ENCODE measurements at regions not wholly inside any gene's neighbourhood (a gene's known extent, or its start where the extent isn't known, plus 50 kb on each side); places are given as distances from the start of the nearest gene placed in this dataset.

DNA sequence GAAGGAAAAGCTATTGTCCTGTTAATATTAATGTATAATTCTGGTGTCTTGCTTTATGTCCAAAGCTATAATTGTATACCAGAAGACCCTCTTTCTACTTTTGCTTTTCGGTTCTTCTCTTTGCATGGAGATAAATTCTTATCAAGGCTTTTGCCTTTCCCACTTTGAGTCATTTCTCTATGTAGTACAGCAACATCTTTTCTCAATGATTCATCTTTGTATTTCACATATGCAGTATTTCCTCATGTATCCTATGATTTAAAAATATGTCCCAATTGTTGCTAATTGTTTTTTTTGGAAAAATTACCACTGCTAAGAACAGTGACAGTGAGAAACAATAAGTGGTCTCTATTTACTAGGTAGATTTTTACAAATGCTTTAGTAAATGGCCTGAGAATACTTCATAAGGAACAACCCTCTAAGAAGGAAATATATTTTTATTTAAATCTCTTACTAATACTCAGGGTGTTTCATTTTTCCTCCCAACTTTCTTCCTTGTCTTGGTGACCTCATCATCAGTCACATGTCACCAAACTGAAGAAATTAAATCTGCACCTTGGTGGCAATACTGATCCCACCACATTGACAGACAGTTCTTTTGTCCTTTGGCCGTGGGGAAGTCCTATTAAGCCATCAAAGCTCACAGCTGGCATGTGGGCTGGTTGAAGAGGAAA, 290.6 kb downstream of the SATB1 start:
- Histone ChIP-seq H3K36me3 (ENCODE audit: control insufficient read depth in 1 of 2, insufficient read depth in 2 of 2, low read length in 2 of 2) (no peaks in the 10 kb centered on the region), H3K4me1 (ENCODE audit: control insufficient read depth in 1 of 2, insufficient read depth in 2 of 2, low read length in 2 of 2) (no peaks in the 10 kb centered on the region), H3K9me3 (ENCODE audit: control insufficient read depth in 1 of 2, low read length in 2 of 2) (no peaks in the 10 kb centered on the region), H3K9ac (ENCODE audit: low read depth in 1 of 2, low read length in 2 of 2) (no peak overlapping the region), H3K27ac (ENCODE audit: low read depth, low read length) (no peak overlapping the region), H3K27me3 (ENCODE audit: control insufficient read depth in 1 of 2, insufficient read depth in 2 of 2, low read length in 2 of 2) (no peaks in the 10 kb centered on the region), H3K4me3 (ENCODE audit: low read depth in 1 of 2, low read length in 2 of 2) (no peak overlapping the region)

DNA sequence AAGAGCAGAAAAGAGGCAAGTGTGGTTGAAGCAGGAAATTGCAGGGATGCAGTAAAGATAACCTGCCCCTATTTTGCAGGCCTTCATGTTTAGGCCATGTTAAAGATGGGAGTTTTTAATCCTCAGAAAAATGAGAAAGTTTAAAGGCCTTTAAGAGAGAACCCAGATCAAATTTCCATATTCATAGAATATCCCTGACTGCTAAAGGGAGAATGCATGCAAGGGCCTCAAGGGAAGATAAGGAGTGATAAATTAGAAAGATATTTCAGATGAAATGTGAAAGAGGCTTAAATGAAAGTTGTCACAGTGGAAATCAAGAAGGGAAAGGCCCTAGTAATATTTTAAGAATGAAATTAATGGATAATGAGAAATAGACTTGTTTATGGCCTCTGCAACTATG, 292.1 kb downstream of the SATB1 start:
- Histone ChIP-seq H3K27ac (ENCODE audit: low read depth, low read length) (no peak overlapping the region), H3K9ac (ENCODE audit: low read depth in 1 of 2, low read length in 2 of 2) (no peak overlapping the region), H3K4me1 (ENCODE audit: control insufficient read depth in 1 of 2, insufficient read depth in 2 of 2, low read length in 2 of 2) (no peaks in the 10 kb centered on the region), H3K4me3 (ENCODE audit: low read depth in 1 of 2, low read length in 2 of 2) (no peak overlapping the region), H3K36me3 (ENCODE audit: control insufficient read depth in 1 of 2, insufficient read depth in 2 of 2, low read length in 2 of 2) (no peaks in the 10 kb centered on the region), H3K27me3 (ENCODE audit: control insufficient read depth in 1 of 2, insufficient read depth in 2 of 2, low read length in 2 of 2) (no peaks in the 10 kb centered on the region), H3K9me3 (ENCODE audit: control insufficient read depth in 1 of 2, low read length in 2 of 2) (no peaks in the 10 kb centered on the region)

DNA sequence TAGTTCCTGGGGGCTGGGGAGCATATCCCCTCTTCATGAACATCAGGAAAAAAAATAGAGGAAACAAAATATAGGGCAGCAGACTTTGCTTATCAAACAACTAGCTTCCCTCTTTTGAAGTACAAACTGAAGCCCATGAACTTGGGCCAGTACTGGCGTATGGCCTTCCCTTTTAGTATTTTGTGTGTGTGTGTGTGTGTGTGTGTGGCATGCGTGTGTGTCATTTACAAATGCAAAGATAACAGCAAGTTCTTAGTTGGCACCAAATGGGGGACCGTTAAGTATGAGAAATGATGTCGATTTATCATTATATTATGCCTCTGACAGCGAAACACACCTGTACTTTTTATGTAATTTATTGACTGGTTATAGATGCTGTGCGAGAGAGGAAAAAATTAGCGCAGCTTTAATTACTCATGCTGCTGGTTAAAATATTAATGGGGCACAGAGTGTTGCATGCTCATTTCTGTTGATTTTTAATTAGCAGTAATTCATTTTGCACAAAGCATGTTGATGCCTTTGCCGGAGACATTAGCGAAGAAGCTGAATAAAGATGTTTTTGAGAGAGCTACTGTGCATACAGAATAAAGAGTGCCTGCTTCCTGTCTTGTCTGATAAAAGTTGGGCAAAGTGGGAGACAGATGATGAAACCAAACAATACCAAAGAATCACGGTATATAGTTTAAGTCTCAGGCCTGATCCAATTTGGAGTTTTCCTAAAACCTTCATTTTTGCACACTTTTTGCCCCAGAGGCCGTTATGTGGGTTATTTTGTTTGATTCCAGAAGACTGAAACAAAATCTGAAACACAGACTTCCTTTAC, 297.1 kb downstream of the SATB1 start:
- Histone ChIP-seq H3K27me3 (ENCODE audit: control insufficient read depth in 1 of 2, insufficient read depth in 2 of 2, low read length in 2 of 2) (no peaks in the 10 kb centered on the region), H3K27ac (ENCODE audit: low read depth, low read length) (no peak overlapping the region), H3K36me3 (ENCODE audit: control insufficient read depth in 1 of 2, insufficient read depth in 2 of 2, low read length in 2 of 2) (no peaks in the 10 kb centered on the region), H3K4me1 (ENCODE audit: control insufficient read depth in 1 of 2, insufficient read depth in 2 of 2, low read length in 2 of 2) (no peaks in the 10 kb centered on the region), H3K9me3 (ENCODE audit: control insufficient read depth in 1 of 2, low read length in 2 of 2) (no peaks in the 10 kb centered on the region), H3K4me3 (ENCODE audit: low read depth in 1 of 2, low read length in 2 of 2) (no peak overlapping the region), H3K9ac (ENCODE audit: low read depth in 1 of 2, low read length in 2 of 2) (no peak overlapping the region)

DNA sequence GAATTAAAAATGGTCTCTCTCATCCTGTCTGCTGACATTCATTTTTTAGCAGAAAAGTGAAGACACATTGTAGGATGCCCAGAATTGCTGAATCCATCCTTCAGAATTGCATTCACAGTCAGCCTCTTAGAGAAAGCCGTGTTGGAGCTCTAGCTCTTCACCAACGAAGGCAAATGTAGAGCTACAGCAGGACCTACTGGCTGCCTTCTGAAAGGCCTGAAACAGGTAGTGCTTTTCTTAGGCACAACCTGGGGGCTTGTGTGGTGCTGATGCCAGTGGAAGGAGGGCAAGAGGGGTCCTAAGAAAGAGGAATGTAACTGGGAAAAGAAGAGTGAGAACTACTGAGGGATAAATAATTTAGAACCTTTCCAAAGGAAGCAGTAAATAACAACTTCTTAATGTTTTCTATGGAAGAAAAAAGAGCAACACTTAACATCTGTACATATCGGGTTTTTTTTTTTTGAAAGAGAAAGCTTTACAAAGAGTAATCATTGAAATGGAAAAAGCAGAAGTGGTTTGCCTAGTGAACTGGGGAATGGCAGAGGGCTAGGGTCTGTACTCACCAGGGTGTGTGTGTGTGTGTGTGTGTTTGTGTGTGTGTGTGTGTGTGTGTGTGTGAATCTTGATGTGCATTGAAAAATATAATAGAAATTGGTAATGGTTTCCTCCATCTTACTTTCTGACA, 297.8 kb downstream of the SATB1 start:
- no peak overlapping the region for H3K9ac ChIP-seq (ENCODE audit: low read depth in 1 of 2, low read length in 2 of 2)
- no peaks in the 10 kb centered on the region for H3K9me3 ChIP-seq (ENCODE audit: control insufficient read depth in 1 of 2, low read length in 2 of 2)
- no peak overlapping the region for H3K4me3 ChIP-seq (ENCODE audit: low read depth in 1 of 2, low read length in 2 of 2)
- no peaks in the 10 kb centered on the region for H3K36me3 ChIP-seq (ENCODE audit: control insufficient read depth in 1 of 2, insufficient read depth in 2 of 2, low read length in 2 of 2)
- H3K27me3 ChIP-seq (ENCODE audit: control insufficient read depth in 1 of 2, insufficient read depth in 2 of 2, low read length in 2 of 2) = no peaks in the 10 kb centered on the region
- H3K4me1 ChIP-seq (ENCODE audit: control insufficient read depth in 1 of 2, insufficient read depth in 2 of 2, low read length in 2 of 2) = no peaks in the 10 kb centered on the region
- H3K27ac ChIP-seq (ENCODE audit: low read depth, low read length) = no peak overlapping the region

DNA sequence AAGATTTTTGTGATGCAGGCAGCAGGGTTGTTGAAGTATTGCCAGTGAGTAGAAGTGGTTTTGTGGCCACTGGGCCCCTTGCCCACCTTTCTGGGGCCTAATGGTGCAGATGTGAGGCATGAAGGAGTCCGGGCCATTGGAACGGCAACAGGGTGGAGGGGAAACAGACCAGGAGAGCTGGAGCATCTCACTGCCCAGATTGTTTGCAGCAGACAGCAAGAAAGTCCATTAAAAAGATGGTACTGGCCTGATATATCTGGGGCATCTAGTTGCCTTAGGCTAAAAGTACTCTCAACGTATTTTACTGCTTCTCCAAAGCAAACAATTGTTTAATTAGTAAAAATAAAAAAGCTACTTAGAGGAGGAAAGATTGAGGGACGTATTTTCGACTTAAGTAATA, 298.4 kb downstream of the SATB1 start:
- H3K27me3 ChIP-seq (ENCODE audit: control insufficient read depth in 1 of 2, insufficient read depth in 2 of 2, low read length in 2 of 2) = no peaks in the 10 kb centered on the region
- no peak overlapping the region for H3K4me3 ChIP-seq (ENCODE audit: low read depth in 1 of 2, low read length in 2 of 2)
- no peak overlapping the region for H3K27ac ChIP-seq (ENCODE audit: low read depth, low read length)
- no peaks in the 10 kb centered on the region for H3K36me3 ChIP-seq (ENCODE audit: control insufficient read depth in 1 of 2, insufficient read depth in 2 of 2, low read length in 2 of 2)
- H3K9ac ChIP-seq (ENCODE audit: low read depth in 1 of 2, low read length in 2 of 2) = no peak overlapping the region
- no peaks in the 10 kb centered on the region for H3K4me1 ChIP-seq (ENCODE audit: control insufficient read depth in 1 of 2, insufficient read depth in 2 of 2, low read length in 2 of 2)
- no peaks in the 10 kb centered on the region for H3K9me3 ChIP-seq (ENCODE audit: control insufficient read depth in 1 of 2, low read length in 2 of 2)

DNA sequence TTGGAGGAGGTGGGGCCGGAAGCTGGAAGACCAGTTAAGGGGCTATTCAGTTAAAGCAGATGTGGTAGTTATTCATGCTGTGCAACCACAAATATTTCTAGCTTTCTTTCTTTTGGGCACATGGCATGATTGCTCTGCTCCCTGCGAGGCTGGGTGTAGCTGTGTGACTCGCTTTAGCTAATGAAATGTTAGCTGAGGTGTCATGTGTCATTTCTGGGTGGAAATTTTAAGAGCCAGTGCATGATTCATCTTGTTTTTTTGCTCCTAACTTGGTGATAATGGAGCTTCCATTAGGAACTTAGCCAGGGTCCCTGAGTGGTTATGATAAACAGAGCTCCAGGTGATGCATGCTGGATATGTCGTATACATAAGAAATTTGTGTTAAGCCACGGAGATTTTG, 300.6 kb downstream of the SATB1 start:
- Histone ChIP-seq H3K36me3 (ENCODE audit: control insufficient read depth in 1 of 2, insufficient read depth in 2 of 2, low read length in 2 of 2) (no peaks in the 10 kb centered on the region), H3K9me3 (ENCODE audit: control insufficient read depth in 1 of 2, low read length in 2 of 2) (no peaks in the 10 kb centered on the region), H3K27me3 (ENCODE audit: control insufficient read depth in 1 of 2, insufficient read depth in 2 of 2, low read length in 2 of 2) (no peaks in the 10 kb centered on the region), H3K9ac (ENCODE audit: low read depth in 1 of 2, low read length in 2 of 2) (no peak overlapping the region), H3K4me3 (ENCODE audit: low read depth in 1 of 2, low read length in 2 of 2) (no peak overlapping the region), H3K4me1 (ENCODE audit: control insufficient read depth in 1 of 2, insufficient read depth in 2 of 2, low read length in 2 of 2) (no peaks in the 10 kb centered on the region), H3K27ac (ENCODE audit: low read depth, low read length) (no peak overlapping the region)

DNA sequence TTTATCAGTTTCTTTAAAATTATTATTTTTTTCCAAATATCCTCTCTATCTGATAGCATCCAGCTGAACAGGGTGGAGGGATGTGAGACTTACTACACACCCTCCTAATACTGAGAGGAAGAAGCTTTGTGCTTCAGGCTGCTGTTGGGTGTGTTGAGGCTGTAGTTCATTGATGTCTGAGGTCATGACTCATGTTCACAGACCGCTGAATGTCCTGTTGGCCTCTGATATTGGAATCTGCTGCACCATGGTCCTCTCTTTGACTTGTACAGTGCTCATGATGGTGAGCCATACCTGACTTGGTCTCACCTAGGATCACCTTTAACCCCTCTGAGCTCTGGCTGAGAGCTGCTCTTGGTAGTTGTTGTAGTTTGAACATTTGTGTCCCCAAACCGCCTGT, 302.9 kb downstream of the SATB1 start:
- Histone ChIP-seq H3K9me3 (ENCODE audit: control insufficient read depth in 1 of 2, low read length in 2 of 2) (no peaks in the 10 kb centered on the region), H3K9ac (ENCODE audit: low read depth in 1 of 2, low read length in 2 of 2) (no peak overlapping the region), H3K27me3 (ENCODE audit: control insufficient read depth in 1 of 2, insufficient read depth in 2 of 2, low read length in 2 of 2) (no peaks in the 10 kb centered on the region), H3K27ac (ENCODE audit: low read depth, low read length) (no peak overlapping the region), H3K4me1 (ENCODE audit: control insufficient read depth in 1 of 2, insufficient read depth in 2 of 2, low read length in 2 of 2) (no peaks in the 10 kb centered on the region), H3K36me3 (ENCODE audit: control insufficient read depth in 1 of 2, insufficient read depth in 2 of 2, low read length in 2 of 2) (no peaks in the 10 kb centered on the region), H3K4me3 (ENCODE audit: low read depth in 1 of 2, low read length in 2 of 2) (no peak overlapping the region)

DNA sequence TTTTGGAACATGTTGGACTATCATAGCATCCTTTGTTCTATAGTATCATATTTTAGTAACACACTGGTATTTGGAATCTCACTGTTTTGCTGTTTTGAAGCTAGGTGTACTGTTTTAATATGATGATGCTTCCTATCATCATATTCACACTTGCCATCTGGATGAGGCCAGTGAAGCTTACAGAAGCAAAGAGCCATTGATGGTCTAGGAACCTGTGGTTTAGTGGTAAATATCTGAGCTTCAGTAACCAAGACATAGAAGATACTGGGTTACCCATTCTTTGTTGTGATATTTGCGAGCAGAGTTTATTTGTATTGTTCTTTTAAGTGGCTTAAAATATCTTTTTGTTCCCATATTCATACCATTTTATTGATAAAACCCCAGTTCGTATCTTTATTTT, 304.1 kb downstream of the SATB1 start:
- Histone ChIP-seq H3K4me3 (ENCODE audit: low read depth in 1 of 2, low read length in 2 of 2) (no peak overlapping the region), H3K9me3 (ENCODE audit: control insufficient read depth in 1 of 2, low read length in 2 of 2) (no peaks in the 10 kb centered on the region), H3K27ac (ENCODE audit: low read depth, low read length) (no peak overlapping the region), H3K36me3 (ENCODE audit: control insufficient read depth in 1 of 2, insufficient read depth in 2 of 2, low read length in 2 of 2) (no peaks in the 10 kb centered on the region), H3K9ac (ENCODE audit: low read depth in 1 of 2, low read length in 2 of 2) (no peak overlapping the region), H3K4me1 (ENCODE audit: control insufficient read depth in 1 of 2, insufficient read depth in 2 of 2, low read length in 2 of 2) (no peaks in the 10 kb centered on the region), H3K27me3 (ENCODE audit: control insufficient read depth in 1 of 2, insufficient read depth in 2 of 2, low read length in 2 of 2) (no peaks in the 10 kb centered on the region)

DNA sequence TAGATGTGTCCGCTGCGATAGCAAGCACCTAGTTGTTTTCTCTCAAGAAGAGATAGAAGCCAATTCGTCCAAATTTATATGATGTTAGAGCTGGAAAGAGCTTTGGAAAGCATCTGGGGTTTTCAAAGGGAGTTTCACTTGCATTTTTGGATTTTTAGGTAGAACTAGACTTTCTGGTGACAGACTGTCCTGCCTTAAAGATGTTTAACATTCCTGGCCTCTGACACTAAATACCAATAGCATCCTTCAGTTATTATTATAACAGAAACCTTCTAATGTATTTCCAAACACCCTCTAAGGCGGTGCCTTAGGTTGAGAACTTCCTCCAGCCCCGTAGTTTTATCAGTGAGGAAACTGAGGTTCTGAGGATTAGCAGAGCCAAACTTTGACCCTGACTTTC, 305.3 kb downstream of the SATB1 start:
- Histone ChIP-seq H3K27me3 (ENCODE audit: control insufficient read depth in 1 of 2, insufficient read depth in 2 of 2, low read length in 2 of 2) (no peaks in the 10 kb centered on the region), H3K4me3 (ENCODE audit: low read depth in 1 of 2, low read length in 2 of 2) (no peak overlapping the region), H3K9me3 (ENCODE audit: control insufficient read depth in 1 of 2, low read length in 2 of 2) (no peaks in the 10 kb centered on the region), H3K4me1 (ENCODE audit: control insufficient read depth in 1 of 2, insufficient read depth in 2 of 2, low read length in 2 of 2) (no peaks in the 10 kb centered on the region), H3K27ac (ENCODE audit: low read depth, low read length) (no peak overlapping the region), H3K36me3 (ENCODE audit: control insufficient read depth in 1 of 2, insufficient read depth in 2 of 2, low read length in 2 of 2) (no peaks in the 10 kb centered on the region), H3K9ac (ENCODE audit: low read depth in 1 of 2, low read length in 2 of 2) (no peak overlapping the region)

DNA sequence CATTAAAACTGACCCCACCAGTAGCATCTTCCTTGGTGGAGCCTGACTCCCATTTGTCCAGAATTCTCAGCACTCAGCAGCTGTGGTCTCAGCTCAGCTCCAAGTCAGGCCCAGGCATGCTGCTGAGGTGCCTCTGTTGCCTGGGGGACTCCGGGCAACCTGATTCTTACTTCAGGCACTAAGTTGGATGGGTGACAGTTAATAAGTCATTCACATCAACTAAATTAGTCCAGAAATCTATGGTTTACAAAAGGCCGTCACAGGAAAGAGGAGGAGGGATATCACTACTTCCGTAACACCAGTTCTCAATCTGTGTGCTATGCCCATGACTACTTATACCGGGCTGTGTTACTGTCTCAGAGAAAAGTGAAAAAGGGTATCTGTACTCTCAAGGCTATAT, 310.2 kb downstream of the SATB1 start:
- Histone ChIP-seq H3K36me3 (ENCODE audit: control insufficient read depth in 1 of 2, insufficient read depth in 2 of 2, low read length in 2 of 2) (no peaks in the 10 kb centered on the region), H3K4me3 (ENCODE audit: low read depth in 1 of 2, low read length in 2 of 2) (no peak overlapping the region), H3K27me3 (ENCODE audit: control insufficient read depth in 1 of 2, insufficient read depth in 2 of 2, low read length in 2 of 2) (no peaks in the 10 kb centered on the region), H3K4me1 (ENCODE audit: control insufficient read depth in 1 of 2, insufficient read depth in 2 of 2, low read length in 2 of 2) (no peaks in the 10 kb centered on the region), H3K9ac (ENCODE audit: low read depth in 1 of 2, low read length in 2 of 2) (no peak overlapping the region), H3K27ac (ENCODE audit: low read depth, low read length) (no peak overlapping the region), H3K9me3 (ENCODE audit: control insufficient read depth in 1 of 2, low read length in 2 of 2) (no peaks in the 10 kb centered on the region)
